HEK293T (cell line): ENCODE measurements at regions not wholly inside any gene's neighbourhood (a gene's known extent, or its start where the extent isn't known, plus 50 kb on each side); places are given as distances from the start of the nearest gene placed in this dataset.
A peak's percentile ranks its signal among the peaks of the same experiment; 100 is the strongest.

ENCODE experiments used
- CTCF ChIA-PET: fragments of 350-600 bp; formaldehyde crosslinking; extraction: SDS; loops from one replicate; lab custom pipeline; 2021; ENCODE audit warnings: antibody characterized with exemption, inconsistent platforms; lab: Yijun Ruan, JAX
- POLR2A ChIA-PET: fragments of 350-600 bp; formaldehyde crosslinking; extraction: SDS; loops from one replicate; lab custom pipeline; 2020; ENCODE audit warnings: antibody characterized with exemption, inconsistent platforms; lab: Yijun Ruan, JAX
- DNase-seq: peaks from one replicate; pipeline ENCODE4 v3.0.0; 2012; ENCODE audit warnings: mixed read lengths; ENCODE audit errors: extremely low spot score
- ARNT ChIP-seq: fragments of 450-650 bp; IDR thresholded peaks from 2 replicates; pipeline ENCODE4 v1.6.1; 2017; ENCODE audit warnings: mild to moderate bottlenecking
- BHLHE40 ChIP-seq: fragments of 450-650 bp; IDR thresholded peaks from 2 replicates; pipeline ENCODE4 v1.6.1; 2016; ENCODE audit warnings: mild to moderate bottlenecking, moderate library complexity, borderline replicate concordance
- CTBP1 ChIP-seq: fragments of 450-650 bp; IDR thresholded peaks from 2 replicates; pipeline ENCODE4 v1.6.1; 2016; ENCODE audit warnings: borderline replicate concordance
- ELF4 ChIP-seq: fragments of 450-650 bp; IDR thresholded peaks from 2 replicates; pipeline ENCODE4 v1.6.1; 2017; ENCODE audit warnings: antibody characterized with exemption
- FOXA1 ChIP-seq: fragments of 450-650 bp; IDR thresholded peaks from 2 replicates; pipeline ENCODE4 v1.6.1; 2016; ENCODE audit warnings: mild to moderate bottlenecking
- FOXK2 ChIP-seq: fragments of 450-650 bp; IDR thresholded peaks from 2 replicates; pipeline ENCODE4 v1.6.1; 2016; ENCODE audit warnings: mild to moderate bottlenecking
- FOXM1 ChIP-seq: fragments of 450-650 bp; IDR thresholded peaks from 2 replicates; pipeline ENCODE4 v1.6.1; 2017; ENCODE audit warnings: mild to moderate bottlenecking, borderline replicate concordance
- HDGF ChIP-seq: fragments of 450-650 bp; IDR thresholded peaks from 2 replicates; pipeline ENCODE4 v1.6.1; 2017; ENCODE audit warnings: antibody characterized with exemption, borderline replicate concordance
- L3MBTL2 ChIP-seq: fragments of 450-650 bp; conservative IDR thresholded peaks from 2 replicates; pipeline ENCODE4 v1.6.1; 2016; ENCODE audit warnings: mild to moderate bottlenecking
- LEF1 ChIP-seq: fragments of 450-650 bp; IDR thresholded peaks from 2 replicates; pipeline ENCODE4 v1.6.1; 2017; ENCODE audit warnings: mild to moderate bottlenecking, borderline replicate concordance
- NFRKB ChIP-seq: fragments of 450-650 bp; IDR thresholded peaks from 2 replicates; pipeline ENCODE4 v1.6.1; 2016; ENCODE audit warnings: mild to moderate bottlenecking, moderate library complexity
- PKNOX1 ChIP-seq: fragments of 450-650 bp; IDR thresholded peaks from 2 replicates; pipeline ENCODE4 v1.6.1; 2016
- SP1 ChIP-seq: fragments of 450-650 bp; IDR thresholded peaks from 2 replicates; pipeline ENCODE4 v1.6.1; 2017
- SUZ12 ChIP-seq: fragments of 450-650 bp; IDR thresholded peaks from 2 replicates; pipeline ENCODE4 v1.6.1; 2016; ENCODE audit warnings: mild to moderate bottlenecking
- TARDBP ChIP-seq: fragments of 450-650 bp; IDR thresholded peaks from 2 replicates; pipeline ENCODE4 v1.6.1; 2016
- ZNF384 ChIP-seq: fragments of 450-650 bp; IDR thresholded peaks from 2 replicates; pipeline ENCODE4 v1.6.1; 2016

- no peak for TF ChIP-seq SP1
- no peak for TF ChIP-seq LEF1
- TF ChIP-seq L3MBTL2: no peak
- no peak for TF ChIP-seq NFRKB
- no peak for TF ChIP-seq HDGF
- no peak for TF ChIP-seq ELF4
- TF ChIP-seq ZNF384: no peak
- no peak for TF ChIP-seq FOXK2
- no peak for TF ChIP-seq TARDBP
- TF ChIP-seq CTBP1: no peak
- TF ChIP-seq PKNOX1: no peak
- no peak for TF ChIP-seq ARNT
- no peak for TF ChIP-seq SUZ12
- TF ChIP-seq BHLHE40: no peak
- no peak for DNase-seq
- POLR2A ChIA-PET: no interaction called here
- CTCF ChIA-PET: no interaction called here
Measured at GRCh38 chr16:54862529-54862928, 68.1 kb upstream of the IRX5 start.

- no peak for TF ChIP-seq L3MBTL2
- TF ChIP-seq SP1: no peak
- TF ChIP-seq SUZ12: no peak
- POLR2A ChIA-PET: no interaction called here
- no peak for DNase-seq
- CTCF ChIA-PET: no interaction called here
Measured at GRCh38 chr16:54856871-54857270, 73.8 kb upstream of the IRX5 start.

- ChIA-PET POLR2A (no interaction called here), CTCF (no interaction called here)
- DNase-seq: no peak
- TF ChIP-seq SP1 (no peak), TARDBP (no peak), FOXA1 (no peak), CTBP1 (no peak), NFRKB (no peak), HDGF (no peak), FOXM1 (no peak), SUZ12 (no peak), PKNOX1 (no peak), ARNT (no peak), ELF4 (no peak), L3MBTL2 (no peak), LEF1 (no peak)
Measured at GRCh38 chr16:54847609-54848008, 83.1 kb upstream of the IRX5 start.

DNA sequence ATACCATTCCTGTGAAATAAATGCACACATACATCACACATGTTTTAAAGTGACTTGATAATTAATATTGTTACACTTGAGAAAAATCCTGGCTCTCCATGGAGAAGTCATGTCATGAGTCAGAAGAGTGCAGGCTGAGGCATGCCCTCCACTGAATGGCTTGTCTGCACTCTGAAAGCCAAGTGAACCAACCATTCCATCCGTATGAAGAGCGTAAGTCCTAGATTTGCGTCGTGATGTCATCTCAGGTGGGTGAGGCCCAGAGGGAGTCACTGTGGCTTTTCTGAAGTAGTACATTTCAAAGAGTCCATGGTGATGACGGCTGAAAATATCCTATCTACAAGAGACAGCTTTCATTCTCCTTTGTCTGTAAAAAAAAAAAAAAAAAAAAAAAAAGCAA, 83.5 kb upstream of the IRX5 start:
- CTCF ChIA-PET: no interaction called here
- no peak for DNase-seq
- TF ChIP-seq ZNF384 (peak; percentile 57; the same call in 1 of the 2 replicates), LEF1 (no peak), PKNOX1 (peak; percentile 1; the same call in 1 of the 2 replicates)
- POLR2A ChIA-PET: interaction anchor here (1.1 kb wide), 1 partner anchor 82 kb away, joined by 5 read pairs; no protein-coding TSS in a partner anchor

DNA sequence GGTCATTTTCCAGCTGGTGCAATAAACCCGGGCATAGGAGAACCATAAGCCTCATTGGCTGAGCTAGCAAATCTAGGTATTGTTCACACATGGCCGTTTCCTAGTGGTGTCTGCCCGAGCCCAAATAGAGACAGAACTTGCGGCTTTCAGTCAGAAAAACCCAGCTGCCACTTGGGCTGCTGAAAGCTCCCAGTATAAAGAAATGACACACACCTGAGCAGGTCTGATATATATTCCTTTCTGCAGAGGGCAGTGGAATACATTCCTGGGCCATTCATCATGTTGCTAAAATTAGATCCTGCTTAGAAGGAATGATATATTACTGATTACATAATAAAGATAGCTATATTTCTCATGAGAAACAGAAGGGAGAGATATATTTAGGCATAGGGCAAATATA, 83.9 kb upstream of the IRX5 start:
- TF ChIP-seq L3MBTL2 (no peak), TARDBP (no peak), ELF4 (no peak), SP1 (no peak), PKNOX1 (peak; percentile 12; the same call in 1 of the 2 replicates)
- ChIA-PET CTCF (no interaction called here), POLR2A (interaction anchor here (1.1 kb wide), 1 partner anchor 82 kb away, joined by 5 read pairs; no protein-coding TSS in a partner anchor)
- no peak for DNase-seq

DNA sequence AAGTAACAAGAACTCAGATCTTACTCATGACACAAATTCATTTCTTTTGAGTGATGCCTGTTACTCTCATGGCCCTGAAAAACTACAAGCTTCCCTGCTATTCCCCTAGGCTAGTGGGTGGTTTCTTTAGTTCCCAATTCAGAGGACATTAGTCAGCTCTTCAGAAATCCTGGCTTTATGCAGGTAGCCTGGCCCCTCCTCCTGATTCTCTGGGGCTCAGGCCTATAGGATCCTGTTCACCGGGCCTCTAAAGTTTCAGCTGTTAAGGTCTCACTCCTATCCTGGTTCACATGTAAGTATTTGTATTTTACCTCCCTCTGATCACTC, 87.3 kb upstream of the IRX5 start:
- CTCF ChIA-PET: interaction anchor here (0.7 kb wide), 1 partner anchor 46 kb away, joined by 3 read pairs; no protein-coding TSS in a partner anchor

DNA sequence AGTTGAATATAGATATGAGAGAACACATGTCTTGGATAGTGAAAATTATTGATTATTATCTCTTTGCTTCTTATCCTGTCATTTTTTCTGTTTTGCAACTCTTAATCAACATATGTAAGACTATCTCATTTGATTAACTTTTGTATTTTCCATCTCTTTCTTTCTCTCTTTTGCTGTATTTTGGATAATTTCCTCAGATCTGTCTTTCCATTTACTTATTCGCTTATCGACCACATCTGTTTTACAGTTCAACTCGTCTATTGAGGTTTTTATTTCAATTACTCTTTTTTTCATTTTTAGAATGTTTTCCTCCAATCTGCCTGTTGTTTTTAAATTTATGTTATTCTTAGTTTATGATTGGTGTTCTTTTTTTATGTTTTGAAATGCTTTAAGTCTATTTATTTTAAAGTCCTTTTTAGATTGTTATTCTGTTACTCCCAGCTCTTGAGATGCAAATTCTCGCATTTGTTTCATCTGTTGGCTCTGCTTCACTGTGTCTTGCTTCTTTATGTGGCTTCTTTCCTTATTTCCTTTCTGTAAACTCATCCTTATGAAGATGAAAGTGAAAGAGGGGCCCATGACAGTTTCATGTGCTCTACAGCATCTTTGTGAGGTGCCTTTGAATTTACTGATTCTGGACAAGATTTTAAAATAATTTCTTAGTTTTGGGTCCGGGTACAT, 87.8 kb upstream of the IRX5 start:
- ChIA-PET CTCF (interaction anchor here (0.7 kb wide), 1 partner anchor 46 kb away, joined by 3 read pairs; no protein-coding TSS in a partner anchor), POLR2A (no interaction called here)
- no peak for DNase-seq
- TF ChIP-seq SUZ12: no peak
- TF ChIP-seq TARDBP: no peak
- no peak for TF ChIP-seq HDGF

More for the DNA sequence above, 87.3 kb upstream of the IRX5 start:
- TF ChIP-seq LEF1: no peak
- POLR2A ChIA-PET: no interaction called here
- no peak for DNase-seq
